Bone marrow (tissue), 2 donors: ENCODE measurements at regions not wholly inside any gene's neighbourhood (a gene's known extent, or its start where the extent isn't known, plus 50 kb on each side); places are given as distances from the start of the nearest gene placed in this dataset.

Experiments used
- DNase-seq, 2 donors: peaks; one replicate each; lab custom pipeline; 2025; lab: John Stamatoyannopoulos, UW

GRCh38 chr5:129821477-129822131 is 73.7 kb downstream of the MINAR2 start:
- no peak for DNase-seq

DNA sequence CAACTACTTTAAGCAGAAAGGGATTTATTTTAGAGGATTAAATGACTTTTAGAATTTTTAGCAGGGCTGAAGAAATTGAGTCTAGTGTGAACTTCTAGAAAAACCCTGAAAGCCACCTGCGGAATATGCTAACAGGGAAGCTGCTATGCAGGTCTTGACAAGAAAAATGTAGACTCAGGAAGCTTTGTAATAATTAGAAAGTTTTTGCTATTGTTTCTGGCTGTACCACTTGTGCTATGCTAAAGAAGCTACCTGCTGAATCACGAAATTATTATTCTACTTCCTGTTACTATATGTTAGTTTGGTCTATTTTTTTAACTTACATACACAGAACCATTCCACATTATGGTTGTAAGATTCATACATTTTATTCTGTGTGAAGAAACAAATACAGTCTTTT is 74.0 kb upstream of the CHSY3 start:
- DNase-seq = no peak

DNA sequence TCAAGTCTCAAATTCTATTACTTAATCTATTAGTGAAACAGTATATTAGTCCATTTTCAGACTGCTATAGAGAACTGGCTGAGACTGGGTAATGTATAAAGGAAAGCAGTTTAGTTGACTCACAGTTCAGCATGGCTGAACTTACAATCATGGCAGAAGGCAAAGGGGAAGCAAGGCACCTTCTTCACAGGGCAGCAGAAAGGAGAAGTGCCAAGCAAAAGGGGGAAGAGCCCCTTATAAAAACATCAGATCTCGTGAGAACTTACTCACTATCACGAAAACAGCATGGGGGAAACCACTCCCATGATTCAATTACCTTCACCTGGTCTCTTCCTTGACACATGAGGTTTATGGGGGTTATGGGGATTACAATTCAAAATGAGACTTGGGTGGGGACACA is 67.9 kb upstream of the CHSY3 start:
- DNase-seq = no peak

- no peak for DNase-seq
These were observed 59.5 kb upstream of the CHSY3 start for GRCh38 chr5:129844764-129845163.

DNA sequence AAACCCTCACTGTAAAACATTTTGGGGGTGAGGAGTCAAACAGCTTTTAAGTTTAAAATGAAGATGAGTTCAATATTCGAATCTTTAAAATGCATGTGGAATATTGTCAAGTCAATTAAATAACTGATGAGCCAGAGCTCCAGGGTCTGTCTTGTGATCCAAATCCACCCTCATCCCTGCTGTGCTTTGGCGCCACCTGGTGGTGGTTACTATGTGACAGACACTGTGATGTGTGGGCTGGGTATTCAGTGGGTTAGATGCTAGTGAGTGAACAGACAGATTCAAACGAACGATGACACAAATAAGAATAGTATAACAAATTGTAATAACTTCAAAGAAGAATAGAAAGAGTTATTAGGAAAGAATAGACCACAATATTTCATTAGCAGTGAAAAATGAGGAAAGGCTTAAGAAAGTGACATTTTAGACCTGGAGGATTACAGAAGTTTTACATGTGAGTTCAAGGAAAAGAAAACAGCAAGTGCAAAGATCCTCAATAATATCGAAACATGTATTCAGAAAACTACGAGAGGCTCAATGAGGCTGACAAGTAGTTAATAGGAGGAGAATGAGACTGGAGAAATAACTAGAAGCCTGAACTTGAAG is 51.4 kb upstream of the CHSY3 start:
- peak; percentile 2 to 53 for DNase-seq

DNA sequence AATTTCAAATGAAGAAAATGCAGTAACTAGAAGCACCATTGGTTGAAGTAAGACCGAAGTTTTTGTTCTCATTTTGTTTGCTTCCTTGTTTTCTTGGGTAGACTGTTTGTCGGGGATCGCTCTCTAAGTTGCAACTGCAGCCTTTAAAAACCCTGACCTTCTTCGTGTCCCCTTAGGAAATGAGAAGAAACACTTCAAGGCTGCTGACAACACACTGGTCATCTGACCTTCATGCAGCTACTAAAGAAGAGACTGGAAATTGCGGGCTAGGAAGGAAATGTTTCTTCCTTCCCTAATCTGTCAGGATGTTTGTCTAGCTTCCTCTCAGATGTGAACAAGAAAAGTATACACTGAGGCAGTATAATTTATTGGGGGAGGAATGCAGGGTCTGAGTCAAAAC is 50.7 kb upstream of the CHSY3 start:
- no peak for DNase-seq
